Stomach (tissue), 8 donors: ENCODE measurements at regions not wholly inside any gene's neighbourhood (a gene's known extent, or its start where the extent isn't known, plus 50 kb on each side); places are given as distances from the start of the nearest gene placed in this dataset.

Source experiments
- DNase-seq, 2 donors: peaks; one replicate each; pipeline versions ENCODE4 v3.0.0 to v3.0.0-alpha.2; 2013 to 2019
- H3K27ac ChIP-seq, 5 donors: fragments of 200-600 bp in 4 of 5; sonication (generic) in 4 of 5; one replicate each; pipeline ENCODE4 v1.5.1; 2013 to 2019; ENCODE audit warnings: mild to moderate bottlenecking in 1 of 5, moderate library complexity in 1 of 5
- H3K27me3 ChIP-seq, 3 donors: fragments of 200-600 bp; sonication (generic); one replicate each; pipeline ENCODE4 v1.5.1; 2017 to 2019; ENCODE audit warnings: mixed run types in 1 of 3
- H3K36me3 ChIP-seq, 4 donors: fragments of 200-600 bp; sonication (generic); 1 replicate in 3 of 4; 2 replicates in 1 of 4; pipeline ENCODE4 v1.5.1; 2016 to 2019
- H3K4me1 ChIP-seq, 4 donors: fragments of 200-600 bp; sonication (generic); one replicate each; pipeline ENCODE4 v1.5.1; 2016 to 2019
- H3K4me3 ChIP-seq, 4 donors: fragments of 200-600 bp; sonication (generic) in 3 of 4; one replicate each; pipeline ENCODE4 v1.5.1; 2016 to 2019; ENCODE audit warnings: mild to moderate bottlenecking in 1 of 4
- H3K9me3 ChIP-seq, 4 donors: fragments of 200-600 bp; sonication (generic); one replicate each; pipeline ENCODE4 v1.5.1; 2016 to 2019
- EP300 ChIP-seq: sonication (generic); formaldehyde crosslinking; IDR thresholded peaks from one replicate; pipeline ENCODE4 v1.6.1; 2017; ENCODE audit warnings: antibody characterized with exemption
- POLR2A ChIP-seq, 4 donors: fragments of 450-650 bp; IDR thresholded peaks; one replicate each; pipeline ENCODE4 v1.6.1; 2016; ENCODE audit warnings: antibody characterized with exemption in 4 of 4, control low read depth in 2 of 4, mild to moderate bottlenecking in 1 of 4, moderate library complexity in 1 of 4
- POLR2AphosphoS5 ChIP-seq, 3 donors: sonication (generic); formaldehyde crosslinking; IDR thresholded peaks; one replicate each; pipeline ENCODE4 v1.6.1; 2016; ENCODE audit warnings: antibody characterized with exemption in 3 of 3
- WGBS, 5 donors: extraction: QIAGEN DNeasy Blood & Tissue Kit in 3 of 5; methylation state at CpG; one replicate each; pipeline versions ENCODE4 v1.1.5 to v1.1.7; 2013 to 2018; 5-methylcytosine and 5-hydroxymethylcytosine counted together
- intact Hi-C: fragments of 100-400 bp; cut with DNase I; formaldehyde crosslinking; loops from one replicate; pipeline ENCODE4 v1.15.1; 2023; ENCODE audit warnings: low total_unique reads
- TF ChIP-seq, protein P1 (sequence below), 7 experiments: fragments of 450-650 bp in 4 of 7; fragments of 200-600 bp in 3 of 7; sonication (generic) in 3 of 7; IDR thresholded peaks; one replicate each; pipeline ENCODE4 v1.5.1; 2016 to 2019; ENCODE audit warnings: antibody characterized with exemption in 7 of 7, control low read depth in 2 of 7, mild to moderate bottlenecking in 1 of 7
- donor health status: healthy with polysubstance abuse.
- donor health status: Bipolar disorder and iron deficiency.
- donor health status: healthy.

DNA sequence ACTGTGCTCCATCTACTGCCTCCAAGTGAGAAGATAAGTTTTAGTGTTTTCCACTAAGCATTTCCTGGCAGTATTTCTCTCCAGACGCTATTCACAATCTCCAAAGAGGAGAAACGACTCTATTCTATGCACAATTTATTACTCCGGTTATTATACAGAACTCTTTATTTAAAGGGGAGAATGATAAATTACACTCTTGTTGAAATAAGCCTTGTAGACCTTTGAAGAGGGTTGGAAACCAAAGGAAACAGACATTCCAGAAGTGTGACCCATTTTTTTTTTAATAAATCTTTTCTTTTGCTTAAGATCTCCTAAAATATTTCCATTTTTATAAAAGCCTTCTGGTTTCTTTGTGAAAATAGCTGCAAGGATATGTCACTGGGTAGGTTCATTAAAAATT, 76.1 kb upstream of the HDAC9 start:
- H3K4me3 ChIP-seq = no peak overlapping the region
- TF ChIP-seq EP300 = no peak
- TF ChIP-seq, protein P1, sequence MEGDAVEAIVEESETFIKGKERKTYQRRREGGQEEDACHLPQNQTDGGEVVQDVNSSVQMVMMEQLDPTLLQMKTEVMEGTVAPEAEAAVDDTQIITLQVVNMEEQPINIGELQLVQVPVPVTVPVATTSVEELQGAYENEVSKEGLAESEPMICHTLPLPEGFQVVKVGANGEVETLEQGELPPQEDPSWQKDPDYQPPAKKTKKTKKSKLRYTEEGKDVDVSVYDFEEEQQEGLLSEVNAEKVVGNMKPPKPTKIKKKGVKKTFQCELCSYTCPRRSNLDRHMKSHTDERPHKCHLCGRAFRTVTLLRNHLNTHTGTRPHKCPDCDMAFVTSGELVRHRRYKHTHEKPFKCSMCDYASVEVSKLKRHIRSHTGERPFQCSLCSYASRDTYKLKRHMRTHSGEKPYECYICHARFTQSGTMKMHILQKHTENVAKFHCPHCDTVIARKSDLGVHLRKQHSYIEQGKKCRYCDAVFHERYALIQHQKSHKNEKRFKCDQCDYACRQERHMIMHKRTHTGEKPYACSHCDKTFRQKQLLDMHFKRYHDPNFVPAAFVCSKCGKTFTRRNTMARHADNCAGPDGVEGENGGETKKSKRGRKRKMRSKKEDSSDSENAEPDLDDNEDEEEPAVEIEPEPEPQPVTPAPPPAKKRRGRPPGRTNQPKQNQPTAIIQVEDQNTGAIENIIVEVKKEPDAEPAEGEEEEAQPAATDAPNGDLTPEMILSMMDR (IDR thresholded peaks at IDR 0.05) = no peak
- TF ChIP-seq POLR2A (IDR thresholded peaks at IDR 0.05) = no peak
- no peak for TF ChIP-seq POLR2AphosphoS5 (IDR thresholded peaks at IDR 0.05)
- H3K4me1 ChIP-seq = peaks cover 0 to 27% (median 3%) of the 10 kb centered on the region in 4 donors
- H3K27ac ChIP-seq = no peak overlapping the region
- no peaks in the 10 kb centered on the region for H3K9me3 ChIP-seq
- H3K27me3 ChIP-seq = no peaks in the 10 kb centered on the region
- WGBS, 5 donors = 57 to 81% (median 74%) methylated on average over 3 of the region's 3 CpGs
- intact Hi-C loops = no loop called here
- DNase-seq = no peak
- no peaks in the 10 kb centered on the region for H3K36me3 ChIP-seq

DNA sequence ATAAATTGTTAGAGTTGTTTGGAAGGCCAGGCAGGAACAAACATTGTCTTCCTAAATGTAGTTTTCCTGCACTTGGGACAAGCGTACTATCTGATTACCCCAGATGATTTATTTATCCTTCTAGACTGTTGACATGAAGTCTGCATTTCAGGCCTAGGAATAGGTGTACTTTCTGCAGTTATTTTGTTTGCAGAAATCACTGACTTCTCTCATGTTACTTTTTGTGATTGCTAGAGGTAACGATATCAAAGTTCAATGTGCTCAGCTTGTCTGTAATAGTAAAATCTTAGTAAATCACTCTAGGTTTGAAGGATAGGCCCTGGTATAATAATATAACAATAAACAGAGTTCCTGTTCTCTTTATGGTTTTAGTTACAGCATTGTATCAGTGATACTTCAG, 75.4 kb upstream of the HDAC9 start:
- intact Hi-C loops = no loop called here
- DNase-seq = no peak
- WGBS, 5 donors = 48 to 72% (median 54%) methylated on average over 2 of the region's 2 CpGs

DNA sequence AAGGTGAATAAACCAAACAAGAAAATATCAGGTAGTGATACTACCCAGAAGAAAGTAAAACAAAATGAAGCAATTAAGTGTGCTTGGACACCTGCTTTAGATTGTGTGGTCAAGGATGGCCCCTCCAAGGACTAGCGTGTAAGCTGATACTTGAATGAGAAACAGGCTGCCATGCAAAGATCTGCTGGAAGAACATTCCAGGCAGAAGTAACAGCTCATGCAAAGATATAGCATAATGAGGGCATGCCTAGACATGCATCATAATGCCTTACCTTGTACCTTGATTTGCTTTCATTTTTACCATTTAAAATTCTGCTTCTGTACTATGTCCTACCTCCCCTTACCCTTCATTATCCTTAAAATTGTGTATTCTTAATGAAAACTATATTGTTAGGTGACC, 74.8 kb upstream of the HDAC9 start:
- TF ChIP-seq, protein P1 (IDR thresholded peaks at IDR 0.05) = no peak
- TF ChIP-seq POLR2A (IDR thresholded peaks at IDR 0.05) = no peak
- no peak for TF ChIP-seq POLR2AphosphoS5 (IDR thresholded peaks at IDR 0.05)
- no peak for TF ChIP-seq EP300
- Histone ChIP-seq H3K27ac (no peak overlapping the region), H3K36me3 (no peaks in the 10 kb centered on the region), H3K4me1 (peaks cover 0 to 27% (median 3%) of the 10 kb centered on the region in 4 donors), H3K4me3 (no peak overlapping the region), H3K27me3 (no peaks in the 10 kb centered on the region), H3K9me3 (no peaks in the 10 kb centered on the region)
- intact Hi-C loops = no loop called here
- 92 to 100% (median 92%) methylated on average over 1 of the region's 1 CpG for WGBS, 5 donors
- DNase-seq = no peak

More for the DNA sequence above, 75.4 kb upstream of the HDAC9 start:
- peaks cover 0 to 27% (median 3%) of the 10 kb centered on the region in 4 donors for H3K4me1 ChIP-seq
- no peaks in the 10 kb centered on the region for H3K36me3 ChIP-seq
- no peaks in the 10 kb centered on the region for H3K9me3 ChIP-seq
- no peak overlapping the region for H3K4me3 ChIP-seq
- no peaks in the 10 kb centered on the region for H3K27me3 ChIP-seq
- no peak overlapping the region for H3K27ac ChIP-seq
- TF ChIP-seq POLR2AphosphoS5 (IDR thresholded peaks at IDR 0.05) (no peak), EP300 (no peak), POLR2A (IDR thresholded peaks at IDR 0.05) (no peak)
- TF ChIP-seq, protein P1 (IDR thresholded peaks at IDR 0.05) = no peak

DNA sequence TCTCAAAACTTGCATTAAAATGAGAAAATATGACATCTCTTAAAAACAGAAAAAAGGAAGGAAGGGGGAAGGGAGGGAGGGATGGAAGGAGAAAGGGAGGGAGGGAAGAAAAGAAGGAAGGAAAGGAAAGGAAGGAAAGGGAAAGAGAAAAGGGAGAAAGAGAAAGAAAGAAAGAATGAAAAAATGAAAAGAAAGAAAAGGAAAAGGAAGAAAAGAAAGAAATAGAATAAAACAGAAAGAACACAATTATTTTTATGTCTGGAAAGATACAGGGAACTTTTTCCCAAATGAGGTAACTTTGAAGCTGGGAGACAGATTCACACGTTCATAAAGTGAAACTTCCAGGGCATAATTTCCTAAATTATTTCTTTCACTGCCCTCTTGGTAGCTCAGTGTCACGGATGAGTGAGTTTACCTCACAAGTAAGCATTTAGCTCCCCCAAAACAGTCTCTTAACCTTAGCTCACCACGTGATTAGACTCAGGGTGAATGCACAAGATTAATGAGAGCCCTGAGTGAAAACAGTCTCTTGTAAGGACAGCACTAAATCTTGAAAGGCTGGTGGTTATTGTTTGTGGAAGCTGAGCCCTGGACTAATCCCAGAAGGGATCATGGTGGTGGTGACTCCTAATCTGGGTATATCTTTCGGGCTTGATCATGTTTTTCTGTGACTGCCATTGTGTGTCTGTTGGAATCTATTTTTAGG, 74.1 kb upstream of the HDAC9 start:
- H3K4me3 ChIP-seq = no peak overlapping the region
- DNase-seq = no peak
- peaks cover 0 to 30% (median 3%) of the 10 kb centered on the region in 4 donors for H3K4me1 ChIP-seq
- no peaks in the 10 kb centered on the region for H3K36me3 ChIP-seq
- no peak for TF ChIP-seq POLR2AphosphoS5 (IDR thresholded peaks at IDR 0.05)
- no peak for TF ChIP-seq POLR2A (IDR thresholded peaks at IDR 0.05)
- intact Hi-C loops = no loop called here
- H3K27ac ChIP-seq = peak overlapping the region in 1 of 5 donors; percentile 27
- H3K9me3 ChIP-seq = no peaks in the 10 kb centered on the region
- H3K27me3 ChIP-seq = no peaks in the 10 kb centered on the region
- 48 to 66% (median 63%) methylated on average over 4 of the region's 4 CpGs for WGBS, 5 donors

DNA sequence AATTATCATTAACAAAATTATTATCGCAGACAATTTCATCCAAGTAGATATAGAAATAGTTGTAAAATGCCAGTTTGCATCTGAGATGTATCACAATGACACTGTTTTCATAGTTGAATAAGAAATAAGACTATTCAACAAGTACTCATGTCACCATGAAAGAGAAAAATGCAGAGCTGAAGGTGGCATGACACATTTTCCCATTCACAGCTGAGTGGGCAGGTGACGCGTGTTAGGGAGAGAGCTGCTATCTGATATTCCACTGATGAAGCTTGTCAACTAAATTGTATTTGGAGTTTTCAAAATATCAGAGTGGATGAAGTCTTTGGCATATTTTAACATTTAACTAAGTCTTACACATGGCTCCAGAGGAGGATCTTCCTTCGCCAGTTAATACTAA, 70.3 kb upstream of the HDAC9 start:
- WGBS, 5 donors = 84 to 98% (median 97%) methylated on average over 4 of the region's 4 CpGs

More for the DNA sequence above, 70.3 kb upstream of the HDAC9 start:
- Histone ChIP-seq H3K4me3 (no peak overlapping the region), H3K4me1 (peaks cover 0 to 28% (median 2%) of the 10 kb centered on the region in 4 donors), H3K27me3 (no peaks in the 10 kb centered on the region), H3K36me3 (no peaks in the 10 kb centered on the region), H3K9me3 (no peaks in the 10 kb centered on the region), H3K27ac (no peak overlapping the region)
- TF ChIP-seq POLR2AphosphoS5 (IDR thresholded peaks at IDR 0.05) = no peak
- no peak for DNase-seq
- intact Hi-C loops = no loop called here
